Breast epithelium (tissue), 3 donors: ENCODE measurements at regions not wholly inside any gene's neighbourhood (a gene's known extent, or its start where the extent isn't known, plus 50 kb on each side); places are given as distances from the start of the nearest gene placed in this dataset.

ENCODE experiments used
- POLR2A ChIP-seq: fragments of 450-650 bp; IDR thresholded peaks from one replicate; pipeline ENCODE4 v1.6.1; 2016; ENCODE audit warnings: antibody characterized with exemption, mild to moderate bottlenecking, moderate library complexity
- POLR2AphosphoS5 ChIP-seq, 3 donors: sonication (generic); formaldehyde crosslinking; IDR thresholded peaks; one replicate each; pipeline ENCODE4 v1.6.1; 2017; ENCODE audit warnings: antibody characterized with exemption in 3 of 3

- TF ChIP-seq POLR2A (no peak), POLR2AphosphoS5 (IDR thresholded peaks at IDR 0.05) (no peak)
Observed at GRCh38 chr1:58859769-58860485, 76.1 kb upstream of the JUN start.
